Smooth muscle cell (in vitro differentiated cells): ENCODE measurements at regions not wholly inside any gene's neighbourhood (a gene's known extent, or its start where the extent isn't known, plus 50 kb on each side); places are given as distances from the start of the nearest gene placed in this dataset.

Experiments
- DNase-seq: peaks from one replicate; lab custom pipeline; 2025; ENCODE audit not compliant: unreplicated experiment; lab: John Stamatoyannopoulos, UW
- H2AFZ ChIP-seq: fragments of 200-600 bp; sonication (generic); 2 replicates; pipeline ENCODE4 v1.6.0; 2016; ENCODE audit warnings: antibody characterized with exemption, low read depth, mild to moderate bottlenecking
- H3F3A ChIP-seq: fragments of 200-600 bp; sonication (generic); 2 replicates; pipeline ENCODE4 v1.6.0; 2017; ENCODE audit warnings: antibody characterized with exemption, low read depth
- H3K27ac ChIP-seq: fragments of 200-600 bp; sonication (generic); 2 replicates; pipeline ENCODE4 v1.5.1; 2016; ENCODE audit warnings: low read depth, mild to moderate bottlenecking
- H3K27me3 ChIP-seq: fragments of 200-600 bp; sonication (generic); 2 replicates; pipeline ENCODE4 v1.6.1; 2016; ENCODE audit warnings: low read depth, mild to moderate bottlenecking
- H3K36me3 ChIP-seq: fragments of 200-600 bp; sonication (generic); 2 replicates; pipeline ENCODE4 v1.5.1; 2016; ENCODE audit warnings: low read depth
- H3K4me1 ChIP-seq: fragments of 200-600 bp; sonication (generic); 2 replicates; pipeline ENCODE4 v1.5.1; 2016; ENCODE audit warnings: low read depth
- H3K4me2 ChIP-seq: fragments of 200-600 bp; sonication (generic); 2 replicates; pipeline ENCODE4 v1.6.0; 2016; ENCODE audit warnings: mild to moderate bottlenecking
- H3K4me3 ChIP-seq: fragments of 200-600 bp; sonication (generic); 2 replicates; pipeline ENCODE4 v1.5.1; 2016; ENCODE audit warnings: mild to moderate bottlenecking
- H3K79me2 ChIP-seq: fragments of 200-600 bp; sonication (generic); 2 replicates; pipeline ENCODE4 v1.6.0; 2016; ENCODE audit warnings: low read depth, mild to moderate bottlenecking
- H3K9ac ChIP-seq: fragments of 200-600 bp; sonication (generic); 2 replicates; pipeline ENCODE4 v1.6.0; 2016; ENCODE audit warnings: low read depth
- H3K9me3 ChIP-seq: fragments of 200-600 bp; sonication (generic); replicated peaks from 2 replicates; pipeline ENCODE4 v1.5.1; 2016; ENCODE audit warnings: low read depth
- H4K20me1 ChIP-seq: fragments of 200-600 bp; sonication (generic); 2 replicates; pipeline ENCODE4 v1.6.0; 2016; ENCODE audit warnings: low read depth
- CTCF ChIP-seq: fragments of 200-600 bp; sonication (generic); IDR thresholded peaks from 2 replicates; pipeline ENCODE4 v1.5.1; 2017; ENCODE audit warnings: borderline replicate concordance, mild to moderate bottlenecking, antibody characterized with exemption; ENCODE audit not compliant: insufficient read depth, poor library complexity, severe bottlenecking
- WGBS: methylation state at CpG from one replicate; pipeline ENCODE4 v1.1.7; 2016; ENCODE audit warnings: low lambda C conversion rate; 5-methylcytosine and 5-hydroxymethylcytosine counted together

- DNase-seq: no peak
- Histone ChIP-seq H3F3A (no peaks in the 10 kb centered on the region), H3K79me2 (no peaks in the 10 kb centered on the region), H3K9ac (no peak overlapping the region), H3K27ac (no peak overlapping the region), H2AFZ (no peak overlapping the region), H3K4me3 (no peak overlapping the region), H4K20me1 (no peaks in the 10 kb centered on the region), H3K9me3 (no peaks in the 10 kb centered on the region), H3K4me2 (no peak overlapping the region), H3K27me3 (no peaks in the 10 kb centered on the region), H3K4me1 (peaks cover 11% of the 10 kb centered on the region), H3K36me3 (no peaks in the 10 kb centered on the region)
- no peak for TF ChIP-seq CTCF
- 86% methylated on average over 1 of the region's 1 CpG for WGBS
Observed at GRCh38 chr22:35206889-35207288, 50.4 kb upstream of the HMGXB4 start.
